H9 (cell line): ENCODE measurements at regions not wholly inside any gene's neighbourhood (a gene's known extent, or its start where the extent isn't known, plus 50 kb on each side); places are given as distances from the start of the nearest gene placed in this dataset.

Experiments
- DNase-seq: peaks from one replicate; pipeline ENCODE4 v3.0.0-alpha.2; 2017
- H2AFZ ChIP-seq: one replicate; pipeline ENCODE4 v1.6.1; 2013; ENCODE audit warnings: mild to moderate bottlenecking, low read length, control low read depth, moderate library complexity
- H2AK5ac ChIP-seq: 2 replicates; pipeline ENCODE4 v1.6.1; 2013; ENCODE audit warnings: low read length, control low read depth, mixed read lengths; ENCODE audit not compliant: insufficient read length
- H2BK120ac ChIP-seq: one replicate; pipeline ENCODE4 v1.6.1; 2013; ENCODE audit warnings: low read depth, mild to moderate bottlenecking, low read length, control low read depth, inconsistent platforms; ENCODE audit not compliant: poor library complexity, severe bottlenecking
- H2BK12ac ChIP-seq: 2 replicates; pipeline ENCODE4 v1.6.1; 2013; ENCODE audit warnings: low read length, control low read depth, mixed read lengths, low read depth; ENCODE audit not compliant: insufficient read length
- H2BK15ac ChIP-seq: 2 replicates; pipeline ENCODE4 v1.6.1; 2013; ENCODE audit warnings: low read depth, low read length, control low read depth
- H2BK20ac ChIP-seq: one replicate; pipeline ENCODE4 v1.6.1; 2013; ENCODE audit warnings: low read depth, mild to moderate bottlenecking, low read length, control low read depth, inconsistent platforms; ENCODE audit not compliant: poor library complexity, severe bottlenecking
- H2BK5ac ChIP-seq: 2 replicates; pipeline ENCODE4 v1.6.1; 2013; ENCODE audit warnings: low read length, control low read depth, mixed read lengths; ENCODE audit not compliant: insufficient read length
- H3K14ac ChIP-seq: 2 replicates; pipeline ENCODE4 v1.6.1; 2013; ENCODE audit warnings: low read length, control low read depth; ENCODE audit not compliant: insufficient read depth
- H3K18ac ChIP-seq: 2 replicates; pipeline ENCODE4 v1.6.1; 2013; ENCODE audit warnings: low read depth, mild to moderate bottlenecking, mixed read lengths, low read length, control low read depth; ENCODE audit not compliant: insufficient read length
- H3K23ac ChIP-seq: 2 replicates; pipeline ENCODE4 v1.6.1; 2013; ENCODE audit warnings: low read length, control low read depth, mixed read lengths, low read depth; ENCODE audit not compliant: insufficient read length
- H3K23me2 ChIP-seq: 2 replicates; pipeline ENCODE4 v1.6.1; 2013; ENCODE audit warnings: low read depth, mild to moderate bottlenecking, mixed read lengths, low read length, control low read depth; ENCODE audit not compliant: insufficient read length, poor library complexity, severe bottlenecking
- H3K27ac ChIP-seq: 2 replicates; pipeline ENCODE4 v1.5.1; 2013; ENCODE audit warnings: low read length, control low read depth, mixed read lengths, low read depth; ENCODE audit not compliant: insufficient read length
- H3K27me3 ChIP-seq: 2 replicates; pipeline ENCODE4 v1.6.1; 2013; ENCODE audit warnings: low read length, control low read depth, inconsistent platforms; ENCODE audit not compliant: insufficient read depth
- H3K4ac ChIP-seq: 2 replicates; pipeline ENCODE4 v1.6.1; 2013; ENCODE audit warnings: low read depth, mild to moderate bottlenecking, control low read depth, inconsistent platforms, low read length, moderate library complexity
- H3K4me1 ChIP-seq: 2 replicates; pipeline ENCODE4 v1.6.1; 2013; ENCODE audit warnings: low read length, control low read depth, inconsistent platforms; ENCODE audit not compliant: insufficient read depth
- H3K4me2 ChIP-seq: 2 replicates; pipeline ENCODE4 v1.6.1; 2013; ENCODE audit warnings: low read length, control low read depth, mixed read lengths; ENCODE audit not compliant: insufficient read length, insufficient read depth
- H3K56ac ChIP-seq: 2 replicates; pipeline ENCODE4 v1.6.1; 2013; ENCODE audit warnings: low read depth, mild to moderate bottlenecking, mixed read lengths, low read length, control low read depth; ENCODE audit not compliant: insufficient read length
- H3K79me1 ChIP-seq: 2 replicates; pipeline ENCODE4 v1.6.1; 2013; ENCODE audit warnings: low read depth, mild to moderate bottlenecking, moderate library complexity, low read length, control low read depth, inconsistent platforms; ENCODE audit not compliant: insufficient read depth, poor library complexity, severe bottlenecking
- H3K79me2 ChIP-seq: 2 replicates; pipeline ENCODE4 v1.6.1; 2013; ENCODE audit warnings: low read length, control low read depth, inconsistent platforms; ENCODE audit not compliant: insufficient read depth
- H3K9ac ChIP-seq: 2 replicates; pipeline ENCODE4 v1.6.1; 2013; ENCODE audit warnings: low read length, control low read depth, mixed read lengths; ENCODE audit not compliant: insufficient read length; ENCODE audit errors: extremely low read depth
- H3K9me3 ChIP-seq: one replicate; pipeline ENCODE4 v1.6.1; 2013; ENCODE audit warnings: low read depth, low read length, inconsistent platforms; ENCODE audit not compliant: control insufficient read depth
- H3T11ph ChIP-seq: one replicate; pipeline ENCODE4 v1.6.1; 2013; ENCODE audit warnings: mild to moderate bottlenecking, low read length, control low read depth, inconsistent platforms
- H4K20me1 ChIP-seq: one replicate; pipeline ENCODE4 v1.6.1; 2013; ENCODE audit not compliant: control insufficient read depth, insufficient read length, insufficient read depth
- H4K5ac ChIP-seq: 2 replicates; pipeline ENCODE4 v1.6.1; 2013; ENCODE audit warnings: low read depth, mild to moderate bottlenecking, mixed read lengths, low read length, control low read depth; ENCODE audit not compliant: insufficient read length
- H4K8ac ChIP-seq: replicated peaks from 2 replicates; pipeline ENCODE4 v1.6.1; 2013; ENCODE audit warnings: low read length, control low read depth, mixed read lengths, low read depth; ENCODE audit not compliant: insufficient read length
- H4K91ac ChIP-seq: 2 replicates; pipeline ENCODE4 v1.6.1; 2013; ENCODE audit warnings: low read depth, mild to moderate bottlenecking, moderate library complexity, mixed read lengths, low read length, control low read depth; ENCODE audit not compliant: insufficient read length
- H3K27ac Mint-ChIP-seq, 3 experiments: 2 replicates in 2 of 3; 3 replicates in 1 of 3; pipeline ENCODE4 v1.8.0; 2020 to 2021; ENCODE audit warnings: mixed read lengths in 3 of 3, mild to moderate bottlenecking in 1 of 3, moderate library complexity in 1 of 3
- H3K27me3 Mint-ChIP-seq: 2 replicates; pipeline ENCODE4 v1.8.0; 2021; ENCODE audit warnings: low read depth, mild to moderate bottlenecking, moderate library complexity, mixed read lengths
- H3K36me3 Mint-ChIP-seq, 3 experiments: 2 replicates in 2 of 3; 3 replicates in 1 of 3; pipeline ENCODE4 v1.8.0; 2020 to 2021; ENCODE audit warnings: low read depth in 3 of 3, mixed read lengths in 3 of 3; ENCODE audit not compliant: insufficient read depth in 1 of 3
- H3K4me1 Mint-ChIP-seq, 2 experiments: 2 replicates each; pipeline ENCODE4 v1.8.0; 2020; ENCODE audit warnings: mixed read lengths in 2 of 2
- H3K4me3 Mint-ChIP-seq, 2 experiments: 2 replicates in 1 of 2; 3 replicates in 1 of 2; pipeline ENCODE4 v1.8.0; 2020 to 2021; ENCODE audit warnings: mild to moderate bottlenecking in 2 of 2, mixed read lengths in 2 of 2, moderate library complexity in 1 of 2
- H3K9me3 Mint-ChIP-seq, 2 experiments: 2 replicates in 1 of 2; 3 replicates in 1 of 2; pipeline ENCODE4 v1.8.0; 2020; ENCODE audit warnings: mild to moderate bottlenecking in 2 of 2, mixed read lengths in 2 of 2, moderate library complexity in 1 of 2
- CTCF ChIP-seq: fragments of 200-600 bp; sonication (generic); conservative IDR thresholded peaks from 3 replicates; pipeline ENCODE4 v1.8.0; 2021; ENCODE audit warnings: antibody characterized with exemption, mild to moderate bottlenecking
- WGBS: extraction: QIAGEN DNeasy Blood & Tissue Kit; methylation state at CpG from one replicate; pipeline ENCODE4 v1.1.7; 2013; ENCODE audit warnings: missing lambda C conversion rate, low lambda C conversion rate, mixed read lengths; ENCODE audit not compliant: insufficient read length; ENCODE audit errors: extremely low coverage; 5-methylcytosine and 5-hydroxymethylcytosine counted together

- no peak for DNase-seq
- H3K14ac ChIP-seq = no peak overlapping the region
- no CpG with 5 or more reads among the region's 2 CpGs for WGBS
- peaks cover 2% of the 10 kb centered on the region; the same call in 1 of the 2 replicates for H3K4me1 ChIP-seq
- H2BK15ac ChIP-seq = no peak overlapping the region
- H2AK5ac ChIP-seq = no peak overlapping the region
- peaks cover 0 to 10% (median 6%) of the 10 kb centered on the region in 3 experiments; a peak in 5 of 7 replicates for H3K36me3 Mint-ChIP-seq
- no peak overlapping the region for H3K4me3 Mint-ChIP-seq
- no peak overlapping the region for H3K4ac ChIP-seq
- H3K27ac ChIP-seq = no peak overlapping the region
- no peaks in the 10 kb centered on the region for H3K79me2 ChIP-seq
- no peaks in the 10 kb centered on the region; the same call in 1 of the 2 replicates for H3K27me3 Mint-ChIP-seq
- no peaks in the 10 kb centered on the region for H4K20me1 ChIP-seq
- no peak overlapping the region for H2BK120ac ChIP-seq
- no peaks in the 10 kb centered on the region for H3K9me3 ChIP-seq
- no peak for TF ChIP-seq CTCF
- H3K56ac ChIP-seq = no peak overlapping the region
- H3K4me2 ChIP-seq = no peak overlapping the region
- no peak overlapping the region for H2AFZ ChIP-seq
- no peak overlapping the region for H3T11ph ChIP-seq
- H3K4me1 Mint-ChIP-seq = peaks cover 36 to 39% of the 10 kb centered on the region in 2 experiments
- H3K9me3 Mint-ChIP-seq = peaks cover 4 to 6% of the 10 kb centered on the region in 2 experiments; a peak in 2 of 5 replicates
- H3K23me2 ChIP-seq = no peaks in the 10 kb centered on the region
- H2BK12ac ChIP-seq = no peak overlapping the region
- no peak overlapping the region for H3K23ac ChIP-seq
- H4K5ac ChIP-seq = no peak overlapping the region
- H4K91ac ChIP-seq = no peak overlapping the region
- H2BK5ac ChIP-seq = no peak overlapping the region
- H3K18ac ChIP-seq = no peak overlapping the region
- no peaks in the 10 kb centered on the region for H3K27me3 ChIP-seq
- no peak overlapping the region for H3K9ac ChIP-seq
- no peaks in the 10 kb centered on the region for H3K79me1 ChIP-seq
- no peak overlapping the region for H4K8ac ChIP-seq
- no peak overlapping the region for H2BK20ac ChIP-seq
- peak overlapping the region in 1 of 3 experiments; percentile 40; a peak in 2 of 7 replicates for H3K27ac Mint-ChIP-seq
Observed at GRCh38 chr4:186018784-186019183, 50.2 kb upstream of the TLR3 start.
